CD14-positive monocyte (primary cell): ENCODE measurements at regions not wholly inside any gene's neighbourhood (a gene's known extent, or its start where the extent isn't known, plus 50 kb on each side); places are given as distances from the start of the nearest gene placed in this dataset.

Experiments
- DNase-seq, 3 donors: peaks; one replicate each; pipeline ENCODE4 v3.0.0-alpha.2; 2011 to 2022
- H2AFZ ChIP-seq: 2 replicates; pipeline ENCODE4 v1.6.0; 2012; ENCODE audit warnings: mild to moderate bottlenecking, low read depth, low read length, inconsistent platforms; ENCODE audit not compliant: insufficient read depth, poor library complexity, severe bottlenecking
- H3K27ac ChIP-seq, 2 donors: 1 replicate in 1 of 2; 2 replicates in 1 of 2; pipeline ENCODE4 v1.5.1; 2012 to 2013; ENCODE audit warnings: low read length in 2 of 2, control low read depth in 1 of 2, inconsistent platforms in 1 of 2, low read depth in 1 of 2, mild to moderate bottlenecking in 1 of 2
- H3K27me3 ChIP-seq, 2 donors: one replicate each; pipeline versions ENCODE4 v1.6.0 to v1.6.1; 2011 to 2013; ENCODE audit warnings: low read length in 2 of 2; ENCODE audit not compliant: control insufficient read depth in 2 of 2, insufficient read depth in 2 of 2
- H3K36me3 ChIP-seq, 2 donors: replicated peaks in 1 of 2; 1 replicate in 1 of 2; 2 replicates in 1 of 2; pipeline versions ENCODE4 v1.5.1 to v1.6.1; 2012 to 2013; ENCODE audit warnings: low read length in 2 of 2, control low read depth in 1 of 2, inconsistent platforms in 1 of 2, mild to moderate bottlenecking in 1 of 2; ENCODE audit not compliant: insufficient read depth in 2 of 2, control insufficient read depth in 1 of 2
- H3K4me1 ChIP-seq, 2 donors: 1 replicate in 1 of 2; 2 replicates in 1 of 2; pipeline versions ENCODE4 v1.5.1 to v1.6.1; 2012 to 2013; ENCODE audit warnings: low read length in 2 of 2, control low read depth in 1 of 2, inconsistent platforms in 1 of 2, mild to moderate bottlenecking in 1 of 2, moderate library complexity in 1 of 2; ENCODE audit not compliant: insufficient read depth in 2 of 2, control insufficient read depth in 1 of 2
- H3K4me2 ChIP-seq: replicated peaks from 2 replicates; pipeline ENCODE3; 2012; ENCODE audit warnings: low read length, moderate library complexity, mild to moderate bottlenecking; ENCODE audit not compliant: poor library complexity, severe bottlenecking; ENCODE audit errors: extremely low read depth
- H3K4me3 ChIP-seq, 3 experiments: fragments of 200-600 bp in 1 of 3; sonication (generic) in 1 of 3; replicated peaks in 1 of 3; 1 replicate in 2 of 3; 2 replicates in 1 of 3; pipeline ENCODE4 v1.5.1; 2011 to 2013; ENCODE audit warnings: low read length in 3 of 3, mild to moderate bottlenecking in 3 of 3, control low read depth in 2 of 3, low read depth in 2 of 3, inconsistent platforms in 1 of 3, moderate library complexity in 1 of 3
- H3K79me2 ChIP-seq: 2 replicates; pipeline ENCODE4 v1.6.0; 2012; ENCODE audit warnings: mild to moderate bottlenecking, control low read depth, inconsistent platforms, low read length, moderate library complexity; ENCODE audit not compliant: insufficient read depth
- H3K9ac ChIP-seq: 2 replicates; pipeline ENCODE4 v1.6.0; 2017; ENCODE audit warnings: low read length, mild to moderate bottlenecking; ENCODE audit not compliant: insufficient read depth, poor library complexity, severe bottlenecking
- H3K9me3 ChIP-seq, 2 donors: replicated peaks in 1 of 2; 1 replicate in 1 of 2; 2 replicates in 1 of 2; pipeline versions ENCODE4 v1.5.1 to v1.6.1; 2012 to 2013; ENCODE audit warnings: low read length in 2 of 2, control low read depth in 1 of 2; ENCODE audit not compliant: control insufficient read depth in 1 of 2, insufficient read depth in 1 of 2
- H4K20me1 ChIP-seq: 2 replicates; pipeline ENCODE4 v1.6.0; 2012; ENCODE audit warnings: mild to moderate bottlenecking, low read length, control low read depth, moderate library complexity; ENCODE audit not compliant: insufficient read depth
- H3K27ac Mint-ChIP-seq, 7 donors: one replicate each; pipeline ENCODE4 v1.8.0; 2020; ENCODE audit warnings: mild to moderate bottlenecking in 7 of 7, mixed read lengths in 7 of 7, moderate library complexity in 6 of 7, inconsistent platforms in 2 of 7
- H3K27me3 Mint-ChIP-seq, 3 donors: one replicate each; pipeline ENCODE4 v1.8.0; 2021 to 2022; ENCODE audit warnings: low read depth in 3 of 3, mild to moderate bottlenecking in 3 of 3, mixed read lengths in 3 of 3, moderate library complexity in 3 of 3, inconsistent platforms in 1 of 3
- H3K36me3 Mint-ChIP-seq, 2 donors: one replicate each; pipeline ENCODE4 v1.8.0; 2020; ENCODE audit warnings: mixed read lengths in 2 of 2, inconsistent platforms in 1 of 2, mild to moderate bottlenecking in 1 of 2
- H3K4me1 Mint-ChIP-seq: one replicate; pipeline ENCODE4 v1.8.0; 2020; ENCODE audit warnings: mild to moderate bottlenecking, mixed read lengths
- H3K4me3 Mint-ChIP-seq, 2 donors: one replicate each; pipeline ENCODE4 v1.8.0; 2020; ENCODE audit warnings: mild to moderate bottlenecking in 2 of 2, mixed read lengths in 2 of 2, moderate library complexity in 1 of 2
- H3K9me3 Mint-ChIP-seq, 7 donors: one replicate each; pipeline ENCODE4 v1.8.0; 2020 to 2022; ENCODE audit warnings: mixed read lengths in 7 of 7, mild to moderate bottlenecking in 6 of 7, moderate library complexity in 6 of 7, inconsistent platforms in 2 of 7
- WGBS: methylation state at CpG from one replicate; pipeline ENCODE4 v1.1.5; 2013; ENCODE audit warnings: missing lambda C conversion rate; ENCODE audit not compliant: insufficient coverage; 5-methylcytosine and 5-hydroxymethylcytosine counted together
- intact Hi-C, 2 donors: fragments of 100-400 bp; cut with micrococcal nuclease; formaldehyde crosslinking; loops; one replicate each; pipeline versions ENCODE4 v1.15.0 to v1.15.1; 2023
- TF ChIP-seq, protein P1 (sequence below): fragments of 200-600 bp; IDR thresholded peaks from one replicate; pipeline ENCODE4 v1.8.0; 2022; ENCODE audit warnings: antibody characterized with exemption, mild to moderate bottlenecking

DNA sequence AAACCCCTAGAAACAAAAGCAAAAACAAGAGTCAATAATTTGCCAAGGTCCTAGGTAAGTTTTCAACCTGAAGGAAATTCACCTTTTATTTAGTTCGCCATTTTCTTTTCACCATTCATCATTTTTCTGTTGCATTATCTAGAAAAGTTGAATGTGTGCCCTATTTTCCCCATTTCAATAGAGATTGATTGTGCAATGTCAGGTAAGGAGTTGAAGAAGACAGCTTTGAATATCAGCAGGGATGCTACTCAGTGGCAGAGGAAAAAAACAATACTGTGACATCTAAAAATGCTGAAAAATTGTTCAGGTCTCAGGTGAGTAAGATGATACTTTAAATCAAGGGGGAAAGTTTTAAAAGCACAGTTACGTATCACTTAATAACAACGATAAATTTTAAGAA lies 813.7 kb downstream of the DTWD2 start:
- Histone ChIP-seq H4K20me1 (no peaks in the 10 kb centered on the region), H3K9me3 (no peaks in the 10 kb centered on the region), H3K9ac (no peak overlapping the region), H3K27me3 (no peaks in the 10 kb centered on the region), H3K4me2 (no peak overlapping the region), H3K4me3 (no peak overlapping the region), H2AFZ (no peak overlapping the region), H3K27ac (no peak overlapping the region), H3K36me3 (no peaks in the 10 kb centered on the region), H3K4me1 (no peaks in the 10 kb centered on the region), H3K79me2 (no peaks in the 10 kb centered on the region)
- DNase-seq: no peak
- WGBS: no CpG with 5 or more reads among the region's 3 CpGs
- H3K27me3 Mint-ChIP-seq: peaks cover 0 to 2% (median 0%) of the 10 kb centered on the region in 3 donors
- H3K27ac Mint-ChIP-seq: no peak overlapping the region
- no peaks in the 10 kb centered on the region for H3K4me1 Mint-ChIP-seq
- no peaks in the 10 kb centered on the region for H3K36me3 Mint-ChIP-seq
- TF ChIP-seq, protein P1, sequence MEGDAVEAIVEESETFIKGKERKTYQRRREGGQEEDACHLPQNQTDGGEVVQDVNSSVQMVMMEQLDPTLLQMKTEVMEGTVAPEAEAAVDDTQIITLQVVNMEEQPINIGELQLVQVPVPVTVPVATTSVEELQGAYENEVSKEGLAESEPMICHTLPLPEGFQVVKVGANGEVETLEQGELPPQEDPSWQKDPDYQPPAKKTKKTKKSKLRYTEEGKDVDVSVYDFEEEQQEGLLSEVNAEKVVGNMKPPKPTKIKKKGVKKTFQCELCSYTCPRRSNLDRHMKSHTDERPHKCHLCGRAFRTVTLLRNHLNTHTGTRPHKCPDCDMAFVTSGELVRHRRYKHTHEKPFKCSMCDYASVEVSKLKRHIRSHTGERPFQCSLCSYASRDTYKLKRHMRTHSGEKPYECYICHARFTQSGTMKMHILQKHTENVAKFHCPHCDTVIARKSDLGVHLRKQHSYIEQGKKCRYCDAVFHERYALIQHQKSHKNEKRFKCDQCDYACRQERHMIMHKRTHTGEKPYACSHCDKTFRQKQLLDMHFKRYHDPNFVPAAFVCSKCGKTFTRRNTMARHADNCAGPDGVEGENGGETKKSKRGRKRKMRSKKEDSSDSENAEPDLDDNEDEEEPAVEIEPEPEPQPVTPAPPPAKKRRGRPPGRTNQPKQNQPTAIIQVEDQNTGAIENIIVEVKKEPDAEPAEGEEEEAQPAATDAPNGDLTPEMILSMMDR: no peak
- H3K4me3 Mint-ChIP-seq: no peak overlapping the region
- intact Hi-C loops: no loop called here
- H3K9me3 Mint-ChIP-seq: peaks cover 0 to 4% (median 2%) of the 10 kb centered on the region in 7 donors

DNA sequence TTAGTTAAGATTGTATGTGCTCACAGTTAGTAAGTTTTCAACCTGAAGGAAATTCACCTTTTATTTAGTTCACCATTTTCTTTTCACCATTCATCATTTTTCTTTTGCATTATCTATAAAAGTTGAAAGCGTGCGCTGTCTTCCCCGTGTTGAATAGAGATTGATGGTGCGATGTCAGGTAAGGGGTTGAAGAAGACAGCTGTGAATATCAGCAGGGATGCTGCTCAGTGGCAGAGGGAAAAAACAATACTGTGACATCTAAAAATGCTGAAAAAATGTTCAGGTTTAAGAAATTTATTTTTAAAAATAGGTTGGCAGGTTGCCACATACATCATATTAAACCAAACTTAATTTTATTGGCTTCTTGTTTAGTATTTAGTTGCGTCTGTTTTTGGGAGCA lies 815.0 kb downstream of the DTWD2 start:
- no peak overlapping the region for H3K4me2 ChIP-seq
- 97% methylated on average over 4 of the region's 5 CpGs for WGBS
- no peaks in the 10 kb centered on the region for H3K36me3 ChIP-seq
- H3K9ac ChIP-seq: no peak overlapping the region
- TF ChIP-seq, protein P1: no peak
- no peak overlapping the region for H3K27ac ChIP-seq
- no peak for DNase-seq
- Mint-ChIP-seq H3K9me3 (peaks cover 0 to 4% (median 2%) of the 10 kb centered on the region in 7 donors), H3K27me3 (peaks cover 0 to under 1% (median 0%) of the 10 kb centered on the region in 3 donors), H3K27ac (no peak overlapping the region), H3K4me1 (no peaks in the 10 kb centered on the region), H3K36me3 (no peaks in the 10 kb centered on the region), H3K4me3 (no peak overlapping the region)
- H3K4me1 ChIP-seq: no peaks in the 10 kb centered on the region
- H3K4me3 ChIP-seq: no peak overlapping the region
- H2AFZ ChIP-seq: no peak overlapping the region
- no peaks in the 10 kb centered on the region for H3K9me3 ChIP-seq
- H3K79me2 ChIP-seq: no peaks in the 10 kb centered on the region
- no peaks in the 10 kb centered on the region for H4K20me1 ChIP-seq
- intact Hi-C loops: no loop called here
- no peaks in the 10 kb centered on the region for H3K27me3 ChIP-seq
